NCI-H345 (cell line): ENCODE measurements at regions not wholly inside any gene's neighbourhood (a gene's known extent, or its start where the extent isn't known, plus 50 kb on each side); places are given as distances from the start of the nearest gene placed in this dataset.
"Not testable (repeated sequence)": the region's sequence is repeated elsewhere in the genome, so short reads cannot be mapped to it uniquely, and the experiment has no call there.

Experiments
- DNase-seq: peaks from one replicate; lab custom pipeline; 2025; lab: John Stamatoyannopoulos, UW

GRCh38 chr12:89227774-89228173, 124.5 kb downstream of the DUSP6 start:
- no peak for DNase-seq

DNA sequence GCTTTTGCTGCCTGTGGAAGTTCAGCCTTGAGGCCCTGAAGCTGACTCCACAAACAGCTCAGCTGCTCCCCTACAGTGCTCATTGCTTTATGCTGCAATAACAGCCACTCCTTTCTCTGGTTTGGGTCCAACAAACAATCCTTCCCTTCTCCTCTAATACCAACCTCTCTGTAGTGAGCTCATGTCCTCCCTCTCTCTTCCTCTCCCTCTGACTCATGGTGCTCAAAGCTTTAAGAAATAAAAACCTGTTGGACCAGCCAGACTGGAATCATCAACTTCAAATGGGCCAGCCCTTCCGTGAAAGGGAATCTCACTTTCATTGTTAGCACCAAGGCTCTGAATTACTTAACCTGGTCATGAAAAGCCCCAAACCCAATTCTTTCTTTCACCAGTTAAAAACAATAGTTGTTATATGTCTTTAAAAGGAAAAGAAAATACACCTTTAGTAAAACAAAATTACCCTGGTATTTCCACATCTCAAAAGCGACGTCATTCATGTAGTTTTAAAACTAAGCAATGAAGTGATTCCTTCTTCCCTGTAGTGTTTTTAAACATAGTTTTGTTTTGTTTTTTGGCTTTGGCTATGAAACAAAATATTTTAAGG, 126.4 kb downstream of the DUSP6 start:
- peak; percentile 86 for DNase-seq

DNA sequence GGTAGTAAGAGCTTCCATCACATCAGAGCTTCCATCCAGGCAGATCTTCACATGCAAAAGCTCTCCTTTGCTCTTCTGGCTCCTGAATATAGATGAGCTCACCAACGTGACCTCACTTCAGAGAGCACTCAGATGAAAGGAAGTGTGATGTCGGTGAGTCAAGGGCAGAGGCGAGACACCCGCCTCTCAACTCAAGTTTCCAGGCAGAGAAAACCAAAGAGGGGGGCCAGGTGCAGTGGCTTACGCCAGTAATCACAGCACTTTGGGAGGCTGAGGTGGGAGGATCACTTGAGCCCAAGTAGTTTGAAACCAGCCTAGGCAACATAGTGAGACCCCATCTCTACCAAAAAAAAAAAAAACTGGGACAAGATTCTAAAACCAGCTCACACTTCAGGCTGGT, 126.9 kb downstream of the DUSP6 start:
- DNase-seq = peak; percentile 62

GRCh38 chr12:89222580-89222979, 129.7 kb downstream of the DUSP6 start:
- DNase-seq = not testable (repeated sequence)

- DNase-seq = no peak
Measured at GRCh38 chr12:89217472-89217871, 134.8 kb downstream of the DUSP6 start.

GRCh38 chr12:89216211-89216952, 135.9 kb downstream of the DUSP6 start:
- no peak for DNase-seq

GRCh38 chr12:89215196-89215595, 137.1 kb downstream of the DUSP6 start:
- no peak for DNase-seq

DNA sequence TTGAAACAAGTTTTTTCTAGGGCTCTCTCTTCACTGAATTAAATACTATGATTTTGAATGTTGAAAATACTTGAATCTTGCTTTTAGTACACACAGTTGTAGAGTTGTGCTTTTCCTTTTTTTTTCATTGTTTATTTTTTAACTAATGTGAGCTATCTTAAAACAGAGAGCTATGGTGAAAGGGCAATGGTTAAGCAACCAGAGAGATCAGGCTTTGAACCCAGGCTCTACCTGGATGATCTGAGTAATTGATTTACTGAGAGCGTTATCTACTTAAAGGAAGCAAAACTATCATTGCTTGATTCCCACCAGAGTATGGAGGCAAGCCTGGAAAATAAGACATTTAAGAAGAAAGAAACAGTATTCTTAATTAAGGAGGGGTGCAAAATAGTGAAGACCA, 138.6 kb downstream of the DUSP6 start:
- DNase-seq = no peak

DNA sequence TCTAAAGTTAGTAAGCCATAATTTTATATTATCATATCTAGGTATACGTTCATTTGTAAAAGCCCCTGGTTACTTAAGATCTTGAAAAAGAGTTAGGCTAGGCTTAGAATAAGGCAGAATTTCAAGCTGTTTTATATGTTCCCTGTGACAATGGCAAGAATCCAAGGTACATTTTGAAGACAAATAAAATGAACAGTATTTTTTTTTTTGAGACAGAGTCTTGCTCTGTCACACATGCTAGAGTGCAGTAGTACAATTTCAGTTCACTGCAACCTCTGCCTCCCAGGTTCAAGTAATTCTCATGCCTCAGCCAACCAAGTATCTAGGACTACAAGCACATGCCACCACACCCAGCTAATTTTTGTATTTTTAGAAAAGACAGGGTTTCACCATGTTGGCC, 139.2 kb downstream of the DUSP6 start:
- DNase-seq = no peak

DNA sequence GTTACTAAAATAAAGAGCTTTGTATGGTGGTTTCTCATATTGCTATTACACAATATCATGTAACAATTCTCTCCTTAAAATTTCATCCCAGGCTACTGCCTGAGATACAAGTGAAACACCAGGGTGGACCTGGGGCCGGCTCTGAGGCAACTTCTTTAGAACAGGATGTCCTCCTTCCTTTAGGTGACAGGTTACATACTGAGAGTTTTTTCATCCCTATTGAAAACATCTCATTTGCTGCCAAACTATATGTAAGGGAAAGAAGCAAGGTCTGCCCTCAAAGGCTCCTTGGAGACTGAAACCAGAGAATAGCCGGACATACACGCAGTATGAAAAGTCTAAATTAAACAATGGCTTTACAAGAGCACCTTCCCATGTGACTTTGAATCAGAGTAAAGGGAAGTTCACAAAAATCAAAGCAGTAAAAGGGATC, 139.9 kb downstream of the DUSP6 start:
- DNase-seq = no peak

- no peak for DNase-seq
Measured at GRCh38 chr12:89211456-89211855, 140.8 kb downstream of the DUSP6 start.

DNA sequence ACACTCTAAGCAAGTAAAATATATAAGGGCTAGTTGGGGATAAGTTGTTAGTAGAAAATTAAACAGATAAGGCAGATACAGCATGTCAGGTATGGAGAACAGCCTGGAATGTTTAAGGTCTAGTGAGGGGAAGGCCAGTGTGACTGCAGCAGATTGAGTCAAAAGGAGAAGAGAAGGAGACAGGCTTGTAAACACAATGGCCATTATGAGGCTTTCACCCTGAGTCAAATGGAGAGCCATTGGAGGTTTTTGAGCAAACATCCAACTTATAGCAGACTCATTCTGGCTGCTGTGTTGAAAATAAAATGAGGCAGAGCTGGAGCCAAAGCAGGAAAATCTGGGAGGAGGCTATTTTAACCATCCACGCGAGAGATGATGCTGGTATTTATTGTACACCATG, 142.0 kb downstream of the DUSP6 start:
- no peak for DNase-seq

DNA sequence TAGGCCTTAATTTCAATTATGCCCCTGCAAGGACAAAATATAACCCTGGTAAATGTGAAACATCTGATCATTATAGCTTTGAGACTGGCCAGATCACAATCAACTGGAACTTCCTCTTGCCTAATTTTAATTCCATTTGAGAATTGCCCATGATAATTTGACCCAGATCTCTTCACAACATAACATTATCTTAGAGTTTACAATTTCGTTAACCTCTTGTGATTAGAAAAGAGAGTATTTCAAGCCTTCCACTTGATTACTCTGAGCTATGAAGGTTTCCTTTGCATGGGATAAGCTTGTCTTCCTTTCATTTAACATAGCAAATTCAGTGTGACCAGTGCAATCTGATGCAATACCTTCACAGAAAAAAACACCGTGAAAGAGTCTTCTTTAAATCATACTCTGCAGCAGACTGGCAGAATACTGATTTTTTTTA, 143.6 kb downstream of the DUSP6 start:
- no peak for DNase-seq

DNA sequence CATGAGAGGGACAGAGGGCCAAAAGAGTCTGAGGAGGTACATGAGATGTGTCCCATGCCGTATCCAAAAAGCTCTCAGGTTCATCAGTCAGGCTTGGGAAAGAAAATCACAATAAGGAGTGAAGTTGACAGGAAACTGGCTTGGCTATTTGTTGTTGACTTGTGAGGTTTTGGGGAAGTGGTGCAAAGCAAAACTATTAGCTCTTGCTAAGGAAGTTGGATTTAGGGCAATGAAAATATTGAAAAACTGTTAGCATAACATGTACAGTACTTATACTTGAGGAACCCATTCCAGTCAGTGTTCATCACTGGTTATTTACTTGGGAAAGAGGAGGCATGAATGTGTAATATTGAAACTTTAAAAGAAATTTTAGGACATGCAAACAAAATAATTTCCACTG, 145.9 kb downstream of the DUSP6 start:
- no peak for DNase-seq

- DNase-seq = no peak
Measured at GRCh38 chr12:89205517-89205916, 146.8 kb downstream of the DUSP6 start.

GRCh38 chr12:89203144-89203543, 149.2 kb downstream of the DUSP6 start:
- no peak for DNase-seq

GRCh38 chr12:89200217-89200616, 152.1 kb downstream of the DUSP6 start:
- DNase-seq = no peak

GRCh38 chr12:89195470-89195869, 156.8 kb downstream of the DUSP6 start:
- no peak for DNase-seq

- no peak for DNase-seq
Measured at GRCh38 chr12:89194683-89195082, 157.6 kb downstream of the DUSP6 start.

GRCh38 chr12:89192429-89192828, 159.9 kb downstream of the DUSP6 start:
- DNase-seq = no peak

GRCh38 chr12:89191597-89191996, 160.7 kb downstream of the DUSP6 start:
- not testable (repeated sequence) for DNase-seq

- no peak for DNase-seq
Measured at GRCh38 chr12:89189448-89189847, 162.9 kb downstream of the DUSP6 start.

GRCh38 chr12:89187507-89187906, 164.8 kb downstream of the DUSP6 start:
- DNase-seq = no peak

DNA sequence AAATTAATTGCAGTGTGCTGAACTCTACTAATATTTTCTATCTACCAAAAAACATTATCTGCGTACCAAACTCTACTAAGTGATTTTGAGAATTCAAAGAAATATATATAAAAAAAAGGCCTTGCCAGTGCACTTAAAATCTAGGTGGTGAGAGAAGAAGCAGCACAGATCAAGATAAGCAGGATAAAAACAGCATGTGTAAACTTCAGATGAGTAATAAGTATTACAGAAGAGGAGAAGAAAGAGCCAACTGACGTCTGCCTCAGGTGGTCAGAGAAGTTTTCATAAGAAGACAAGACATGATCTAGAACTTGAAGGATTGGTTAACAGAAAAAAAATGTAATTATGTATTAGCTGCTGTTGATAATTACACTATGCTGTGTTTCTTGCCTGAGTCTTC, 166.4 kb downstream of the DUSP6 start:
- DNase-seq = no peak
